ENCODE measurements at regions not wholly inside any gene's neighbourhood (a gene's known extent, or its start where the extent isn't known, plus 50 kb on each side); places are given as distances from the start of the nearest gene placed in this dataset.

DNA sequence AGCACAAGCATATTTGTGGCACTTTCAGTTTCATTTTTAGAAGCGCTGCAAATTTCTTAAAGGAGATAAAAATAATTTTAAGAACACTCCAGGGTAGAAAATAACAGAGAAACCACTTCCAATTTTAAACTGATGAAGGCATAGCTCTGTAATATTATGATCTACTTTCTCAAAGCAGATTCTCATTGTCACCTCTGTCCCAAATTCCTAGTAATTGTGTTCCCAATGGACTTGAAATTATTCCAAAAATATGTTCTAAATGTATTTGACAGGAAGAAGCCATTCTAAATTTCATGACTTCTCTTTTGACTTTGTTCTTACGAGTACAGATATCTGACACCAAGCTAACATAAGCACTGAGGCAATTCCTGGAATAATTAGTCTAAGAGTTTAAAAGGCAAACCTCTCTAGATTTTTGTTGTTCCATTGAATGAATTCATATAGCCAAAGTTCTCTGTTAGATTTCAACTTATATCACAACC, 140.2 kb upstream of the CARMIL1 start:
- TF ChIP-seq EZH2 (IDR thresholded peaks at IDR 0.05; ENCODE audit: low read depth, low read length, severe bottlenecking) (no peak), CHD1 (IDR thresholded peaks at IDR 0.05; ENCODE audit: low read depth, low read length) (no peak)
- TF ChIP-seq, protein P1, sequence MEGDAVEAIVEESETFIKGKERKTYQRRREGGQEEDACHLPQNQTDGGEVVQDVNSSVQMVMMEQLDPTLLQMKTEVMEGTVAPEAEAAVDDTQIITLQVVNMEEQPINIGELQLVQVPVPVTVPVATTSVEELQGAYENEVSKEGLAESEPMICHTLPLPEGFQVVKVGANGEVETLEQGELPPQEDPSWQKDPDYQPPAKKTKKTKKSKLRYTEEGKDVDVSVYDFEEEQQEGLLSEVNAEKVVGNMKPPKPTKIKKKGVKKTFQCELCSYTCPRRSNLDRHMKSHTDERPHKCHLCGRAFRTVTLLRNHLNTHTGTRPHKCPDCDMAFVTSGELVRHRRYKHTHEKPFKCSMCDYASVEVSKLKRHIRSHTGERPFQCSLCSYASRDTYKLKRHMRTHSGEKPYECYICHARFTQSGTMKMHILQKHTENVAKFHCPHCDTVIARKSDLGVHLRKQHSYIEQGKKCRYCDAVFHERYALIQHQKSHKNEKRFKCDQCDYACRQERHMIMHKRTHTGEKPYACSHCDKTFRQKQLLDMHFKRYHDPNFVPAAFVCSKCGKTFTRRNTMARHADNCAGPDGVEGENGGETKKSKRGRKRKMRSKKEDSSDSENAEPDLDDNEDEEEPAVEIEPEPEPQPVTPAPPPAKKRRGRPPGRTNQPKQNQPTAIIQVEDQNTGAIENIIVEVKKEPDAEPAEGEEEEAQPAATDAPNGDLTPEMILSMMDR (IDR thresholded peaks at IDR 0.05; ENCODE audit: control extremely low read depth in 1 of 3, insufficient read depth in 1 of 3, low read depth in 1 of 3, low read length in 3 of 3), result no peak
- TF ChIP-seq, protein P2, sequence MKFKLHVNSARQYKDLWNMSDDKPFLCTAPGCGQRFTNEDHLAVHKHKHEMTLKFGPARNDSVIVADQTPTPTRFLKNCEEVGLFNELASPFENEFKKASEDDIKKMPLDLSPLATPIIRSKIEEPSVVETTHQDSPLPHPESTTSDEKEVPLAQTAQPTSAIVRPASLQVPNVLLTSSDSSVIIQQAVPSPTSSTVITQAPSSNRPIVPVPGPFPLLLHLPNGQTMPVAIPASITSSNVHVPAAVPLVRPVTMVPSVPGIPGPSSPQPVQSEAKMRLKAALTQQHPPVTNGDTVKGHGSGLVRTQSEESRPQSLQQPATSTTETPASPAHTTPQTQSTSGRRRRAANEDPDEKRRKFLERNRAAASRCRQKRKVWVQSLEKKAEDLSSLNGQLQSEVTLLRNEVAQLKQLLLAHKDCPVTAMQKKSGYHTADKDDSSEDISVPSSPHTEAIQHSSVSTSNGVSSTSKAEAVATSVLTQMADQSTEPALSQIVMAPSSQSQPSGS (IDR thresholded peaks at IDR 0.05; ENCODE audit: low read length), result no peak

Measured in H1 (cell line).